Ovary (tissue), 3 donors: ENCODE measurements at regions not wholly inside any gene's neighbourhood (a gene's known extent, or its start where the extent isn't known, plus 50 kb on each side); places are given as distances from the start of the nearest gene placed in this dataset.

Experiments used
- CTCF ChIP-seq, 3 donors: fragments of 450-650 bp in 2 of 3; fragments of 200-600 bp in 1 of 3; IDR thresholded peaks; one replicate each; pipeline versions ENCODE4 v1.5.1 to v1.8.0; 2016 to 2022; ENCODE audit warnings: antibody characterized with exemption in 3 of 3, mild to moderate bottlenecking in 1 of 3
- EP300 ChIP-seq: sonication (generic); formaldehyde crosslinking; IDR thresholded peaks from one replicate; pipeline ENCODE4 v1.6.1; 2017; ENCODE audit warnings: antibody characterized with exemption
- POLR2A ChIP-seq: fragments of 450-650 bp; IDR thresholded peaks from one replicate; pipeline ENCODE4 v1.6.1; 2017; ENCODE audit warnings: antibody characterized with exemption, mild to moderate bottlenecking, moderate library complexity
- donor health status: DM: no; HTN: no; CAD: no.

DNA sequence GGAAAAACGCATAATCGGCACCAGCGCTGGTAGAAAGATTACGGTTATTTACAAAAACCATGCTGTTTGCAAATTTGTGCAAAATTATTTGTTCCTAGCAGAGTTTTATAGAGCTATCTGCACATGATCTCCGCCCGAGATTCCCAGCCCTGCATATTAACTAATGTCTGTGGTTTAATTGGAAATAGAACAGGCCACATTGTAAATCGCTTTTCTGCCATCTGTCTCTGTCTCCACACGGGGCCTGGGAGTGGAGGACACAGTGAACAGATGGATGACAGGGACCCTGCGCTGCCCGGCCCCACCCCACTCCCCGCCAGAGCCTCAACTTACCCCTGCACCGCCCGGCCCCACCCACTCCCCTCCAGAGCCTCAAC is 126.9 kb downstream of the FAM53A start:
- TF ChIP-seq CTCF (IDR thresholded peaks at IDR 0.05) (no peak), EP300 (no peak), POLR2A (no peak)
